DND-41 (cell line): ENCODE measurements at regions not wholly inside any gene's neighbourhood (a gene's known extent, or its start where the extent isn't known, plus 50 kb on each side); places are given as distances from the start of the nearest gene placed in this dataset.

Experiments
- EZH2 ChIP-seq: IDR thresholded peaks from 3 replicates; pipeline ENCODE4 v1.6.1; 2012; ENCODE audit warnings: borderline replicate concordance, low read depth, mild to moderate bottlenecking, moderate library complexity, low read length, inconsistent platforms; ENCODE audit not compliant: severe bottlenecking
- TF ChIP-seq, protein P1 (sequence below): IDR thresholded peaks from 2 replicates; pipeline ENCODE4 v1.5.1; 2012; ENCODE audit warnings: borderline replicate concordance, low read length, moderate library complexity, mild to moderate bottlenecking; ENCODE audit not compliant: poor library complexity, severe bottlenecking; ENCODE audit errors: extremely low read depth

DNA sequence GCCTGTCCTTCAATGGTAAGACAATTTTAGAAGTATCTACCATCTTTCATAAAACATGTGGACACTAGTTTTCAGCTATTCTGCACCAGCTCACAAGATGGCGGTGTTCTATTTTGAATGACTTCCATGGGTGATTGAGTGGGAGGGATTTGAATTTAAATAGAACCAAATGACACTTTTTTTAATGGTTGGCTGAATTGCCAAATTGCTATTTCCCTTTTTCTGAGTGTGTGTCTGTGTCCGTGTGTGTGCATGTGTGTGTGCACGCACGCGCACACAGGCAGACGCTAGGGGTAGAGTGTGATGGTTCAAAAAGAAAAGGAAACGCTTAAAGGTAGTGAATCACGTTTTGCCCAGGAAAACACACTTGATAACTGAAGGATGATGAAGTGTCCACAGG is 362.6 kb downstream of the DAD1 start:
- TF ChIP-seq EZH2: no peak
- TF ChIP-seq, protein P1, sequence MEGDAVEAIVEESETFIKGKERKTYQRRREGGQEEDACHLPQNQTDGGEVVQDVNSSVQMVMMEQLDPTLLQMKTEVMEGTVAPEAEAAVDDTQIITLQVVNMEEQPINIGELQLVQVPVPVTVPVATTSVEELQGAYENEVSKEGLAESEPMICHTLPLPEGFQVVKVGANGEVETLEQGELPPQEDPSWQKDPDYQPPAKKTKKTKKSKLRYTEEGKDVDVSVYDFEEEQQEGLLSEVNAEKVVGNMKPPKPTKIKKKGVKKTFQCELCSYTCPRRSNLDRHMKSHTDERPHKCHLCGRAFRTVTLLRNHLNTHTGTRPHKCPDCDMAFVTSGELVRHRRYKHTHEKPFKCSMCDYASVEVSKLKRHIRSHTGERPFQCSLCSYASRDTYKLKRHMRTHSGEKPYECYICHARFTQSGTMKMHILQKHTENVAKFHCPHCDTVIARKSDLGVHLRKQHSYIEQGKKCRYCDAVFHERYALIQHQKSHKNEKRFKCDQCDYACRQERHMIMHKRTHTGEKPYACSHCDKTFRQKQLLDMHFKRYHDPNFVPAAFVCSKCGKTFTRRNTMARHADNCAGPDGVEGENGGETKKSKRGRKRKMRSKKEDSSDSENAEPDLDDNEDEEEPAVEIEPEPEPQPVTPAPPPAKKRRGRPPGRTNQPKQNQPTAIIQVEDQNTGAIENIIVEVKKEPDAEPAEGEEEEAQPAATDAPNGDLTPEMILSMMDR: peak; percentile 32
